ENCODE measurements at regions not wholly inside any gene's neighbourhood (a gene's known extent, or its start where the extent isn't known, plus 50 kb on each side); places are given as distances from the start of the nearest gene placed in this dataset.

GRCh38 chr5:143662020-143662419 lies 149.9 kb upstream of the HMHB1 start:
- H3K36me3 Mint-ChIP-seq (ENCODE audit: low read depth): no peaks in the 10 kb centered on the region
- peaks cover 17% of the 10 kb centered on the region for H3K4me1 Mint-ChIP-seq (ENCODE audit: low read depth)
- no peaks in the 10 kb centered on the region for H3K9me3 Mint-ChIP-seq
- H3K27ac Mint-ChIP-seq: no peak overlapping the region
- DNase-seq: no peak
- H3K4me3 Mint-ChIP-seq: no peak overlapping the region
- TF ChIP-seq CTCF (IDR thresholded peaks at IDR 0.05): no peak
- H3K27me3 Mint-ChIP-seq (ENCODE audit: insufficient read depth): 0 out of 2 replicates have a peak, but pooled peaks cover 2% of the 10 kb centered on the region

GRCh38 chr5:143660625-143661024 lies 151.3 kb upstream of the HMHB1 start:
- Mint-ChIP-seq H3K27me3 (ENCODE audit: insufficient read depth) (0 out of 2 replicates have a peak, but pooled peaks cover 2% of the 10 kb centered on the region), H3K4me3 (no peak overlapping the region), H3K4me1 (ENCODE audit: low read depth) (peaks cover 17% of the 10 kb centered on the region), H3K9me3 (no peaks in the 10 kb centered on the region), H3K27ac (no peak overlapping the region), H3K36me3 (ENCODE audit: low read depth) (no peaks in the 10 kb centered on the region)
- TF ChIP-seq CTCF (IDR thresholded peaks at IDR 0.05): no peak
- no peak for DNase-seq

GRCh38 chr5:143659599-143660238 lies 152.2 kb upstream of the HMHB1 start:
- no peak for DNase-seq
- H3K9me3 Mint-ChIP-seq: no peaks in the 10 kb centered on the region
- no peak for TF ChIP-seq CTCF (IDR thresholded peaks at IDR 0.05)

GRCh38 chr5:143658956-143659355 lies 153.0 kb upstream of the HMHB1 start:
- H3K9me3 Mint-ChIP-seq: no peaks in the 10 kb centered on the region
- H3K27ac Mint-ChIP-seq: no peak overlapping the region
- DNase-seq: no peak
- TF ChIP-seq CTCF (IDR thresholded peaks at IDR 0.05): no peak
- no peak overlapping the region for H3K4me3 Mint-ChIP-seq
- H3K4me1 Mint-ChIP-seq (ENCODE audit: low read depth): peaks cover 17% of the 10 kb centered on the region
- 0 out of 2 replicates have a peak, but pooled peaks cover 2% of the 10 kb centered on the region for H3K27me3 Mint-ChIP-seq (ENCODE audit: insufficient read depth)
- H3K36me3 Mint-ChIP-seq (ENCODE audit: low read depth): 0 out of 2 replicates have a peak, but pooled peaks cover 2% of the 10 kb centered on the region

More at GRCh38 chr5:143659599-143660238, 152.2 kb upstream of the HMHB1 start:
- no peak overlapping the region for H3K4me3 Mint-ChIP-seq
- H3K4me1 Mint-ChIP-seq (ENCODE audit: low read depth): peaks cover 17% of the 10 kb centered on the region
- H3K36me3 Mint-ChIP-seq (ENCODE audit: low read depth): no peaks in the 10 kb centered on the region
- H3K27me3 Mint-ChIP-seq (ENCODE audit: insufficient read depth): 0 out of 2 replicates have a peak, but pooled peaks cover 2% of the 10 kb centered on the region
- no peak overlapping the region for H3K27ac Mint-ChIP-seq

- DNase-seq: no peak
Measured at GRCh38 chr5:143657647-143658285, 154.2 kb upstream of the HMHB1 start.

More at GRCh38 chr5:143657647-143658285, 154.2 kb upstream of the HMHB1 start:
- Mint-ChIP-seq H3K4me1 (ENCODE audit: low read depth) (peaks cover 23% of the 10 kb centered on the region), H3K9me3 (no peaks in the 10 kb centered on the region), H3K27me3 (ENCODE audit: insufficient read depth) (no peaks in the 10 kb centered on the region), H3K36me3 (ENCODE audit: low read depth) (peaks cover 5% of the 10 kb centered on the region; the same call in 1 of the 2 replicates), H3K27ac (no peak overlapping the region), H3K4me3 (no peak overlapping the region)
- no peak for TF ChIP-seq CTCF (IDR thresholded peaks at IDR 0.05)
